HepG2 (cell line): ENCODE measurements at regions not wholly inside any gene's neighbourhood (a gene's known extent, or its start where the extent isn't known, plus 50 kb on each side); places are given as distances from the start of the nearest gene placed in this dataset.

Source experiments
- ATAC-seq: fragments of 200-7000 bp; cut with Tn5 transposase; 3 replicates; pipeline ENCODE4 v1.9.1; 2020; ENCODE audit warnings: mild to moderate bottlenecking, moderate library complexity
- BruUV-seq: library from RNA; stranded (reverse); fragments of 400-500 nt; replicated peaks from 2 replicates; lab custom pipeline; 2021; lab: Mats Ljungman, UMichigan
- CTCF ChIA-PET: fragments of 300-600 bp; formaldehyde crosslinking; extraction: SDS; loops from one replicate; lab custom pipeline; 2021; ENCODE audit warnings: low total read pairs, inconsistent platforms, low intra/inter-chr PET ratio; lab: Yijun Ruan, JAX
- POLR2A ChIA-PET: fragments of 350-600 bp; sonication (Branson Sonifier 250); formaldehyde crosslinking; loops from one replicate; lab custom pipeline; 2020; ENCODE audit warnings: antibody characterized with exemption, inconsistent platforms; lab: Yijun Ruan, JAX
- DNase-seq: peaks from one replicate; pipeline ENCODE4 v3.0.0-alpha.2; 2015; ENCODE audit warnings: low spot score
- FAIRE-seq: peaks from 3 replicates; lab custom pipeline; 2011; peaks lifted over from hg19 to GRCh38; lab: Jason Lieb, UNC
- H2AFZ ChIP-seq: one replicate; pipeline ENCODE4 v1.6.1; 2011; ENCODE audit warnings: low read length, inconsistent platforms
- H3K27ac ChIP-seq: fragments of 300-600 bp; 3 replicates; pipeline ENCODE4 v1.8.0; 2011; ENCODE audit warnings: mixed run types, mild to moderate bottlenecking, mixed read lengths, low read length, inconsistent platforms; ENCODE audit not compliant: insufficient read depth; ENCODE audit errors: extremely low read length
- H3K27me3 ChIP-seq, 2 experiments: fragments of 200-600 bp in 1 of 2; 2 replicates in 1 of 2; 3 replicates in 1 of 2; pipeline versions ENCODE4 v1.6.0 to v1.8.0; 2011; ENCODE audit warnings: low read length in 2 of 2, mild to moderate bottlenecking in 2 of 2, moderate library complexity in 2 of 2, inconsistent platforms in 1 of 2; ENCODE audit not compliant: insufficient read depth in 2 of 2, control insufficient read depth in 1 of 2
- H3K36me3 ChIP-seq, 2 experiments: fragments of 200-600 bp in 1 of 2; replicated peaks in 1 of 2; 2 replicates in 1 of 2; 3 replicates in 1 of 2; pipeline versions ENCODE4 v1.5.1 to v1.8.0; 2011; ENCODE audit warnings: low read length in 2 of 2, inconsistent platforms in 1 of 2; ENCODE audit not compliant: insufficient read depth in 2 of 2, control insufficient read depth in 1 of 2
- H3K4me1 ChIP-seq: 2 replicates; pipeline ENCODE4 v1.5.1; 2012; ENCODE audit warnings: low read length, inconsistent platforms; ENCODE audit not compliant: insufficient read depth
- H3K4me2 ChIP-seq: 2 replicates; pipeline ENCODE4 v1.6.0; 2011; ENCODE audit warnings: low read depth, low read length, inconsistent platforms
- H3K4me3 ChIP-seq, 3 experiments: fragments of 200-600 bp in 1 of 3; sonication (generic), shearing (Covaris generic) in 1 of 3; replicated peaks in 1 of 3; 2 replicates each; pipeline ENCODE4 v1.5.1; 2011 to 2016; ENCODE audit warnings: low read length in 3 of 3, inconsistent platforms in 2 of 3, low read depth in 2 of 3, mild to moderate bottlenecking in 2 of 3, control low read depth in 1 of 3, mixed read lengths in 1 of 3; ENCODE audit not compliant: insufficient read depth in 1 of 3
- H3K79me2 ChIP-seq: one replicate; pipeline ENCODE4 v1.6.1; 2011; ENCODE audit warnings: low read length, inconsistent platforms; ENCODE audit not compliant: insufficient read depth
- H3K9ac ChIP-seq: 2 replicates; pipeline ENCODE4 v1.6.0; 2011; ENCODE audit warnings: mild to moderate bottlenecking, low read depth, low read length, inconsistent platforms; ENCODE audit not compliant: insufficient read depth
- H3K9me3 ChIP-seq: 2 replicates; pipeline ENCODE4 v1.5.1; 2012; ENCODE audit warnings: mild to moderate bottlenecking, low read length
- H4K20me1 ChIP-seq: 2 replicates; pipeline ENCODE4 v1.6.0; 2011; ENCODE audit warnings: inconsistent platforms, mild to moderate bottlenecking, low read length, moderate library complexity; ENCODE audit not compliant: insufficient read depth
- AKAP8 ChIP-seq: sonication (generic); formaldehyde crosslinking; IDR thresholded peaks from 2 replicates; pipeline ENCODE4 v1.5.1; 2020; ENCODE audit warnings: mild to moderate bottlenecking, missing genetic modification reagents
- DNMT3B ChIP-seq: conservative IDR thresholded peaks from 2 replicates; pipeline ENCODE4 v1.6.1; 2016; ENCODE audit warnings: missing biosample characterization, control low read depth
- HNF1A ChIP-seq, 2 experiments: sonication (generic) in 1 of 2; formaldehyde crosslinking in 1 of 2; IDR thresholded peaks; 2 replicates each; pipeline versions ENCODE4 v1.4.0 to v1.6.1; 2016 to 2020; ENCODE audit warnings: borderline replicate concordance in 1 of 2, low read depth in 1 of 2, mild to moderate bottlenecking in 1 of 2, missing genetic modification reagents in 1 of 2
- PAXIP1 ChIP-seq: sonication (generic); formaldehyde crosslinking; conservative IDR thresholded peaks from 2 replicates; pipeline ENCODE4 v1.4.0; 2020; ENCODE audit warnings: mild to moderate bottlenecking, missing genetic modification reagents, moderate library complexity
- TCF12 ChIP-seq, 2 experiments: fragments of 450-650 bp in 1 of 2; sonication (generic) in 1 of 2; formaldehyde crosslinking in 1 of 2; IDR thresholded peaks; 2 replicates each; pipeline versions ENCODE4 v1.6.1 to v1.8.0; 2017 to 2022; ENCODE audit warnings: antibody characterized with exemption in 1 of 2, mild to moderate bottlenecking in 1 of 2, missing genetic modification reagents in 1 of 2, moderate library complexity in 1 of 2
- ZFP1 ChIP-seq: IDR thresholded peaks from 2 replicates; pipeline ENCODE4 v1.6.1; 2016
- ZNF18 ChIP-seq: sonication (generic); formaldehyde crosslinking; IDR thresholded peaks from 2 replicates; pipeline ENCODE4 v1.8.0; 2022; ENCODE audit warnings: mild to moderate bottlenecking, missing genetic modification reagents; ENCODE audit not compliant: insufficient replicate concordance
- ZNF644 ChIP-seq: IDR thresholded peaks from 2 replicates; pipeline ENCODE4 v1.6.1; 2016; ENCODE audit warnings: low read depth
- ZSCAN22 ChIP-seq: sonication (generic); formaldehyde crosslinking; IDR thresholded peaks from 2 replicates; pipeline ENCODE4 v1.4.0; 2020; ENCODE audit warnings: mild to moderate bottlenecking, missing genetic modification reagents
- WGBS: methylation state at CpG from one replicate; pipeline ENCODE4 v1.1.6; 2017; ENCODE audit warnings: low lambda C conversion rate; 5-methylcytosine and 5-hydroxymethylcytosine counted together
- in situ Hi-C: cut with HindIII; loops from 2 replicates; pipeline ENCODE4 v1.10.0; 2017; ENCODE audit warnings: low pct_unique_long_range_greater_than_20kb; ENCODE audit not compliant: extremely low pct_ligation_motif_present
- intact Hi-C: fragments of 100-400 bp; cut with micrococcal nuclease; formaldehyde crosslinking; loops from one replicate; pipeline ENCODE4 v1.10.0; 2022; ENCODE audit not compliant: unreplicated experiment

- no peaks in the 10 kb centered on the region for H3K27me3 ChIP-seq
- TF ChIP-seq ZSCAN22 (CRISPR knock-in tag), result no peak
- FAIRE-seq (no peak), DNase-seq (no peak), ATAC-seq (no peak)
- ChIA-PET CTCF (no interaction called here), POLR2A (no interaction called here)
- no peaks in the 10 kb centered on the region for H3K79me2 ChIP-seq
- H3K36me3 ChIP-seq, result no peaks in the 10 kb centered on the region
- no peak overlapping the region for H2AFZ ChIP-seq
- in situ Hi-C loops (no loop called here), intact Hi-C loops (no loop called here)
- peaks cover 72% of the 10 kb centered on the region for H3K9me3 ChIP-seq
- no peak overlapping the region for H3K4me3 ChIP-seq
- no TSS peak for BruUV-seq
- no peaks in the 10 kb centered on the region for H4K20me1 ChIP-seq
- no peaks in the 10 kb centered on the region for H3K4me1 ChIP-seq
- H3K9ac ChIP-seq, result no peak overlapping the region
- no peak overlapping the region for H3K27ac ChIP-seq
- WGBS, result 18% methylated on average over 5 of the region's 5 CpGs
- H3K4me2 ChIP-seq, result no peak overlapping the region
These were observed 694.5 kb downstream of the NXPH1 start for GRCh38 chr7:9127901-9128300.

- Histone ChIP-seq H3K4me3 (no peak overlapping the region), H3K9ac (no peak overlapping the region), H3K4me2 (no peak overlapping the region), H2AFZ (no peak overlapping the region), H3K79me2 (no peaks in the 10 kb centered on the region), H3K27ac (no peak overlapping the region), H3K36me3 (no peaks in the 10 kb centered on the region), H3K9me3 (peaks cover 72% of the 10 kb centered on the region), H3K4me1 (no peaks in the 10 kb centered on the region), H4K20me1 (no peaks in the 10 kb centered on the region), H3K27me3 (no peaks in the 10 kb centered on the region)
- CTCF ChIA-PET, result no interaction called here
- FAIRE-seq, result no peak
- intact Hi-C loops (no loop called here), in situ Hi-C loops (no loop called here)
- POLR2A ChIA-PET, result no interaction called here
- DNase-seq, result no peak
- 0% methylated on average over 1 of the region's 1 CpG for WGBS
- ATAC-seq, result no peak
- BruUV-seq, result no TSS peak
- no peak for TF ChIP-seq AKAP8 (CRISPR knock-in tag)
- TF ChIP-seq ZNF18 (CRISPR knock-in tag), result no peak
- no peak for TF ChIP-seq ZFP1 (CRISPR knock-in tag)
- no peak for TF ChIP-seq HNF1A (IDR thresholded peaks at IDR 0.05; ENCODE audit: low read depth)
- TF ChIP-seq HNF1A (CRISPR knock-in tag; IDR thresholded peaks at IDR 0.05; ENCODE audit: borderline replicate concordance), result no peak
- no peak for TF ChIP-seq PAXIP1 (CRISPR knock-in tag)
- no peak for TF ChIP-seq TCF12 (IDR thresholded peaks at IDR 0.05)
- TF ChIP-seq TCF12 (CRISPR knock-in tag; IDR thresholded peaks at IDR 0.05), result no peak
- no peak for TF ChIP-seq ZNF644
- no peak for TF ChIP-seq DNMT3B (CRISPR knock-in tag)
These were observed 715.3 kb downstream of the NXPH1 start for GRCh38 chr7:9148687-9149086.
